Fibroblast of lung (primary cell): ENCODE measurements at regions not wholly inside any gene's neighbourhood (a gene's known extent, or its start where the extent isn't known, plus 50 kb on each side); places are given as distances from the start of the nearest gene placed in this dataset.

ENCODE experiments used
- DNase-seq, 2 donors: peaks; one replicate each; pipeline versions ENCODE4 v3.0.0 to v3.0.0-alpha.2; 2010; ENCODE audit warnings: low read depth in 2 of 2
- H2AFZ ChIP-seq: 2 replicates; pipeline ENCODE4 v1.5.1; 2012; ENCODE audit warnings: low read length, control low read depth, inconsistent platforms
- H3K27ac ChIP-seq: 2 replicates; pipeline ENCODE4 v1.5.1; 2011; ENCODE audit warnings: low read length, control low read depth; ENCODE audit not compliant: insufficient read depth
- H3K27me3 ChIP-seq: 2 replicates; pipeline ENCODE4 v1.5.1; 2011; ENCODE audit warnings: mild to moderate bottlenecking, low read length; ENCODE audit not compliant: control insufficient read depth, insufficient read depth
- H3K36me3 ChIP-seq: 2 replicates; pipeline ENCODE4 v1.5.1; 2011; ENCODE audit warnings: low read length; ENCODE audit not compliant: control insufficient read depth, insufficient read depth
- H3K4me1 ChIP-seq: 2 replicates; pipeline ENCODE4 v1.5.1; 2011; ENCODE audit warnings: low read length; ENCODE audit not compliant: control insufficient read depth, insufficient read depth; ENCODE audit errors: extremely low read depth
- H3K4me2 ChIP-seq: 2 replicates; pipeline ENCODE4 v1.5.1; 2011; ENCODE audit warnings: low read length, control low read depth; ENCODE audit not compliant: insufficient read depth; ENCODE audit errors: extremely low read depth
- H3K4me3 ChIP-seq, 4 experiments: fragments of 200-600 bp in 1 of 4; sonication (generic) in 1 of 4; replicated peaks in 1 of 4; 2 replicates each; pipeline ENCODE4 v1.5.1; 2011 to 2016; ENCODE audit warnings: low read length in 4 of 4, low read depth in 3 of 4, mild to moderate bottlenecking in 3 of 4, control low read depth in 2 of 4, inconsistent platforms in 1 of 4, mixed read lengths in 1 of 4; ENCODE audit not compliant: insufficient read depth in 1 of 4; ENCODE audit errors: control extremely low read depth in 1 of 4
- H3K79me2 ChIP-seq: 2 replicates; pipeline ENCODE4 v1.5.1; 2012; ENCODE audit warnings: mild to moderate bottlenecking, low read length, inconsistent platforms; ENCODE audit not compliant: control insufficient read depth, insufficient read depth
- H3K9ac ChIP-seq: 2 replicates; pipeline ENCODE4 v1.5.1; 2011; ENCODE audit warnings: mild to moderate bottlenecking, low read length, control low read depth; ENCODE audit not compliant: insufficient read depth
- H3K9me3 ChIP-seq: 2 replicates; pipeline ENCODE4 v1.5.1; 2012; ENCODE audit warnings: low read depth, low read length; ENCODE audit not compliant: control insufficient read depth, insufficient read depth
- H4K20me1 ChIP-seq: 2 replicates; pipeline ENCODE4 v1.5.1; 2011; ENCODE audit warnings: low read length; ENCODE audit not compliant: control insufficient read depth, insufficient read depth; ENCODE audit errors: extremely low read depth
- EZH2 ChIP-seq: IDR thresholded peaks from 2 replicates; pipeline ENCODE4 v1.5.1; 2012; ENCODE audit warnings: low read length, control low read depth, mild to moderate bottlenecking; ENCODE audit errors: missing control alignments
- TF ChIP-seq, protein P1 (sequence below), 2 donors: IDR thresholded peaks in 1 of 2; conservative IDR thresholded peaks in 1 of 2; 1 replicate in 1 of 2; 2 replicates in 1 of 2; pipeline ENCODE4 v1.5.1; 2011 to 2012; ENCODE audit warnings: low read length in 2 of 2, control low read depth in 1 of 2, inconsistent platforms in 1 of 2, low read depth in 1 of 2, mild to moderate bottlenecking in 1 of 2

DNA sequence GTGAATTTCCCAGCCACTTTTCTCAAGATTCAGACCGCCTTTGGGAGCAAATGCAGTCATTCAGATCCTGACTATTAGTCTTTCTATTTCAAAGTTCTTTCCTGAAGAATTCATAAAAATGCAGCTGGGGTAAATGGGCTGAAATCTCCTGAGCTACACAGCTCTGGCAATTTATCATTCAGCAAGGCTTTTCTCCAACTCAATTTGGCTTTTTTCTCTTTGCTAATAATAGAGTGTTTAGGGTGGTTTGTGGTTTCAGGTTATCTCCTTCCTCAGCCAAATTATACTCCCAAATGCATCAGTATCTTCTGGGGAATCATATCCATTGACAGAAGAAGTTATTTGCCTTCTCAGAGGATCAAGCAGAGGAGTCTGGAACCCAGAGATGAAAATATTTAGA is 282.4 kb upstream of the SLC14A2 start:
- Histone ChIP-seq H3K27me3 (no peaks in the 10 kb centered on the region), H3K4me2 (no peak overlapping the region), H2AFZ (no peak overlapping the region), H3K36me3 (no peaks in the 10 kb centered on the region), H3K27ac (no peak overlapping the region), H3K4me1 (no peaks in the 10 kb centered on the region), H3K9ac (no peak overlapping the region), H3K9me3 (no peaks in the 10 kb centered on the region), H3K79me2 (no peaks in the 10 kb centered on the region), H4K20me1 (no peaks in the 10 kb centered on the region), H3K4me3 (no peak overlapping the region)
- DNase-seq: peak in 1 of 2 donors; percentile 70
- no peak for TF ChIP-seq EZH2
- TF ChIP-seq, protein P1, sequence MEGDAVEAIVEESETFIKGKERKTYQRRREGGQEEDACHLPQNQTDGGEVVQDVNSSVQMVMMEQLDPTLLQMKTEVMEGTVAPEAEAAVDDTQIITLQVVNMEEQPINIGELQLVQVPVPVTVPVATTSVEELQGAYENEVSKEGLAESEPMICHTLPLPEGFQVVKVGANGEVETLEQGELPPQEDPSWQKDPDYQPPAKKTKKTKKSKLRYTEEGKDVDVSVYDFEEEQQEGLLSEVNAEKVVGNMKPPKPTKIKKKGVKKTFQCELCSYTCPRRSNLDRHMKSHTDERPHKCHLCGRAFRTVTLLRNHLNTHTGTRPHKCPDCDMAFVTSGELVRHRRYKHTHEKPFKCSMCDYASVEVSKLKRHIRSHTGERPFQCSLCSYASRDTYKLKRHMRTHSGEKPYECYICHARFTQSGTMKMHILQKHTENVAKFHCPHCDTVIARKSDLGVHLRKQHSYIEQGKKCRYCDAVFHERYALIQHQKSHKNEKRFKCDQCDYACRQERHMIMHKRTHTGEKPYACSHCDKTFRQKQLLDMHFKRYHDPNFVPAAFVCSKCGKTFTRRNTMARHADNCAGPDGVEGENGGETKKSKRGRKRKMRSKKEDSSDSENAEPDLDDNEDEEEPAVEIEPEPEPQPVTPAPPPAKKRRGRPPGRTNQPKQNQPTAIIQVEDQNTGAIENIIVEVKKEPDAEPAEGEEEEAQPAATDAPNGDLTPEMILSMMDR (conservative IDR thresholded peaks at IDR 0.05 in 1 of 2, IDR thresholded peaks at IDR 0.05 in 1 of 2; ENCODE audit: low read depth in 1 of 2, low read length in 2 of 2): no peak

DNA sequence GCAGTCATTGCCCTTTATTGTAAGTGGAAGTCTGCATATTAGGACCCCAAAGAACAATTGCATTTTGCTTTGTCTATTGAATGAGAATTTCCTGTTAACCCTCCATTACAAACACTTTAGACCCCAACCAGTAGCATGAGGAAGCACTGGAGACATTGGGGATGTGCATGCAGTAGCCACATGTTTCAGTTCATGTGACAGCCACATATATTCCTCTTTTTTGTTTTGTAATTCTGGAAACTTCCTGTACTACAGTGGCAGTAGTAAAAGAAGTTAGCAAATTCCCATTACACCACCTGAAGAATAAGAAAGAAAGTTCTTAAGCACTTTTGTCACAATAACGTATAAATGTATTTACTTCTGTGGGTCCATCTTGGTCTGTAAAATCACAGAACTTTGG is 281.1 kb upstream of the SLC14A2 start:
- Histone ChIP-seq H3K9ac (no peak overlapping the region), H3K4me1 (no peaks in the 10 kb centered on the region), H4K20me1 (no peaks in the 10 kb centered on the region), H3K4me2 (no peak overlapping the region), H3K4me3 (no peak overlapping the region), H3K27ac (no peak overlapping the region), H2AFZ (no peak overlapping the region), H3K9me3 (no peaks in the 10 kb centered on the region), H3K27me3 (no peaks in the 10 kb centered on the region), H3K79me2 (no peaks in the 10 kb centered on the region), H3K36me3 (no peaks in the 10 kb centered on the region)
- TF ChIP-seq, protein P1 (conservative IDR thresholded peaks at IDR 0.05 in 1 of 2, IDR thresholded peaks at IDR 0.05 in 1 of 2; ENCODE audit: low read depth in 1 of 2, low read length in 2 of 2): no peak
- TF ChIP-seq EZH2: no peak
- DNase-seq: no peak

GRCh38 chr18:45335282-45336043 is 279.8 kb upstream of the SLC14A2 start:
- Histone ChIP-seq H3K4me2 (no peak overlapping the region), H3K79me2 (no peaks in the 10 kb centered on the region), H4K20me1 (no peaks in the 10 kb centered on the region), H3K4me1 (no peaks in the 10 kb centered on the region), H3K27me3 (no peaks in the 10 kb centered on the region), H3K27ac (no peak overlapping the region), H3K36me3 (no peaks in the 10 kb centered on the region), H3K9me3 (no peaks in the 10 kb centered on the region), H3K9ac (no peak overlapping the region), H2AFZ (no peak overlapping the region), H3K4me3 (no peak overlapping the region)
- TF ChIP-seq, protein P1 (conservative IDR thresholded peaks at IDR 0.05 in 1 of 2, IDR thresholded peaks at IDR 0.05 in 1 of 2; ENCODE audit: low read depth in 1 of 2, low read length in 2 of 2): no peak
- no peak for TF ChIP-seq EZH2
- peak in 1 of 2 donors; percentile 75 for DNase-seq
